Keratinocyte (primary cell): ENCODE measurements at regions not wholly inside any gene's neighbourhood (a gene's known extent, or its start where the extent isn't known, plus 50 kb on each side); places are given as distances from the start of the nearest gene placed in this dataset.

ENCODE experiments used
- DNase-seq: peaks from one replicate; pipeline ENCODE4 v3.0.0-alpha.2; 2011; ENCODE audit warnings: low read depth, missing footprints, low spot score
- FAIRE-seq: peaks from 2 replicates; lab custom pipeline; 2011; peaks lifted over from hg19 to GRCh38; lab: Jason Lieb, UNC
- H2AFZ ChIP-seq: 2 replicates; pipeline ENCODE4 v1.6.0; 2012; ENCODE audit warnings: low read length, control low read depth, inconsistent platforms; ENCODE audit not compliant: control insufficient read depth
- H3K27ac ChIP-seq: 2 replicates; pipeline ENCODE4 v1.5.1; 2011; ENCODE audit warnings: low read length; ENCODE audit not compliant: control insufficient read depth, insufficient read depth
- H3K27me3 ChIP-seq: 3 replicates; pipeline ENCODE4 v1.6.0; 2011; ENCODE audit warnings: low read length; ENCODE audit not compliant: control insufficient read depth, insufficient read depth; ENCODE audit errors: extremely low read depth
- H3K36me3 ChIP-seq, 2 experiments: 2 replicates in 1 of 2; 3 replicates in 1 of 2; pipeline ENCODE4 v1.5.1; 2011; ENCODE audit warnings: low read length in 2 of 2, mild to moderate bottlenecking in 1 of 2; ENCODE audit not compliant: control insufficient read depth in 2 of 2, insufficient read depth in 2 of 2; ENCODE audit errors: extremely low read depth in 1 of 2
- H3K4me1 ChIP-seq: 3 replicates; pipeline ENCODE4 v1.5.1; 2011; ENCODE audit warnings: low read length; ENCODE audit not compliant: control insufficient read depth, insufficient read depth; ENCODE audit errors: extremely low read depth
- H3K4me2 ChIP-seq: 3 replicates; pipeline ENCODE4 v1.6.0; 2011; ENCODE audit warnings: low read depth, low read length; ENCODE audit not compliant: control insufficient read depth, insufficient read depth; ENCODE audit errors: extremely low read depth
- H3K4me3 ChIP-seq, 3 experiments: fragments of 200-600 bp in 1 of 3; sonication (generic) in 1 of 3; 2 replicates in 2 of 3; 3 replicates in 1 of 3; pipeline ENCODE4 v1.5.1; 2011 to 2016; ENCODE audit warnings: low read length in 3 of 3, mild to moderate bottlenecking in 3 of 3, control low read depth in 2 of 3, inconsistent platforms in 1 of 3, low read depth in 1 of 3, mixed read lengths in 1 of 3, mixed run types in 1 of 3, moderate library complexity in 1 of 3; ENCODE audit not compliant: control insufficient read depth in 2 of 3, insufficient read depth in 2 of 3; ENCODE audit errors: extremely low read depth in 1 of 3
- H3K79me2 ChIP-seq: 2 replicates; pipeline ENCODE4 v1.6.0; 2012; ENCODE audit warnings: low read length; ENCODE audit not compliant: control insufficient read depth, insufficient read depth
- H3K9ac ChIP-seq: 3 replicates; pipeline ENCODE4 v1.6.0; 2011; ENCODE audit warnings: low read length; ENCODE audit not compliant: control insufficient read depth, insufficient read depth; ENCODE audit errors: extremely low read depth
- H3K9me1 ChIP-seq: 3 replicates; pipeline ENCODE4 v1.6.0; 2011; ENCODE audit warnings: low read length; ENCODE audit not compliant: control insufficient read depth, insufficient read depth; ENCODE audit errors: extremely low read depth
- H3K9me3 ChIP-seq: 2 replicates; pipeline ENCODE4 v1.5.1; 2012; ENCODE audit warnings: low read depth, low read length; ENCODE audit not compliant: control insufficient read depth
- H4K20me1 ChIP-seq: 3 replicates; pipeline ENCODE4 v1.6.0; 2011; ENCODE audit warnings: low read length; ENCODE audit not compliant: control insufficient read depth, insufficient read depth; ENCODE audit errors: extremely low read depth
- CTCF ChIP-seq, 3 experiments: IDR thresholded peaks in 1 of 3; conservative IDR thresholded peaks in 1 of 3; optimal IDR thresholded peaks in 1 of 3; 2 replicates in 2 of 3; 3 replicates in 1 of 3; pipeline versions ENCODE3 to v1.5.1; 2011; ENCODE audit warnings: low read length in 3 of 3, mild to moderate bottlenecking in 3 of 3, moderate library complexity in 2 of 3, control low read depth in 1 of 3, inconsistent platforms in 1 of 3; ENCODE audit not compliant: insufficient read depth in 2 of 3; ENCODE audit errors: extremely low read depth in 1 of 3
- EZH2 ChIP-seq: IDR thresholded peaks from one replicate; pipeline ENCODE4 v1.6.1; 2012; ENCODE audit warnings: inconsistent platforms, mild to moderate bottlenecking, low read length, moderate library complexity
- dilution Hi-C: fragments of 300-500 bp; cut with MboI; formaldehyde crosslinking; loops from one replicate; pipeline ENCODE4 v1.7.0; 2020; ENCODE audit warnings: low sequenced_read_pairs; ENCODE audit not compliant: extremely low pct_ligation_motif_present

- H3K9ac ChIP-seq, result no peak overlapping the region
- dilution Hi-C loops, result no loop called here
- peaks cover 2% of the 10 kb centered on the region for H3K9me1 ChIP-seq
- peaks cover 2% of the 10 kb centered on the region for H4K20me1 ChIP-seq
- no peak overlapping the region for H3K4me2 ChIP-seq
- FAIRE-seq (no peak), DNase-seq (no peak)
- no peaks in the 10 kb centered on the region for H3K9me3 ChIP-seq
- no peak overlapping the region for H3K27ac ChIP-seq
- peaks cover 65% of the 10 kb centered on the region for H3K79me2 ChIP-seq
- TF ChIP-seq EZH2, result no peak
- no peak for TF ChIP-seq CTCF (optimal IDR thresholded peaks at IDR 0.05 in 1 of 3, IDR thresholded peaks at IDR 0.05 in 1 of 3, conservative IDR thresholded peaks at IDR 0.05 in 1 of 3; ENCODE audit: extremely low read depth in 1 of 3, insufficient read depth in 2 of 3, low read length in 3 of 3)
- no peak overlapping the region for H2AFZ ChIP-seq
- no peaks in the 10 kb centered on the region for H3K27me3 ChIP-seq
- no peak overlapping the region for H3K4me3 ChIP-seq
- peaks cover 0 to 1% of the 10 kb centered on the region in 2 experiments for H3K36me3 ChIP-seq
- peaks cover 33% of the 10 kb centered on the region for H3K4me1 ChIP-seq
Measured at GRCh38 chr6:138652824-138653223, 120.7 kb upstream of the CCDC28A start.

GRCh38 chr6:138653435-138653834, 120.1 kb upstream of the CCDC28A start:
- H3K9me1 ChIP-seq, result peaks cover 2% of the 10 kb centered on the region
- peaks cover 69% of the 10 kb centered on the region for H3K79me2 ChIP-seq
- no peak overlapping the region for H3K9ac ChIP-seq
- H3K4me1 ChIP-seq, result peaks cover 33% of the 10 kb centered on the region
- no peak for TF ChIP-seq EZH2
- no peak for TF ChIP-seq CTCF (optimal IDR thresholded peaks at IDR 0.05 in 1 of 3, IDR thresholded peaks at IDR 0.05 in 1 of 3, conservative IDR thresholded peaks at IDR 0.05 in 1 of 3; ENCODE audit: extremely low read depth in 1 of 3, insufficient read depth in 2 of 3, low read length in 3 of 3)
- no peak for FAIRE-seq
- dilution Hi-C loops, result no loop called here
- H3K4me3 ChIP-seq, result no peak overlapping the region
- H3K9me3 ChIP-seq, result no peaks in the 10 kb centered on the region
- DNase-seq, result no peak
- H4K20me1 ChIP-seq, result peaks cover 2% of the 10 kb centered on the region
- peaks cover 0 to 1% of the 10 kb centered on the region in 2 experiments for H3K36me3 ChIP-seq
- H2AFZ ChIP-seq, result no peak overlapping the region
- H3K4me2 ChIP-seq, result no peak overlapping the region
- H3K27ac ChIP-seq, result no peak overlapping the region
- H3K27me3 ChIP-seq, result no peaks in the 10 kb centered on the region
